ENCODE measurements at regions not wholly inside any gene's neighbourhood (a gene's known extent, or its start where the extent isn't known, plus 50 kb on each side); places are given as distances from the start of the nearest gene placed in this dataset.

DNA sequence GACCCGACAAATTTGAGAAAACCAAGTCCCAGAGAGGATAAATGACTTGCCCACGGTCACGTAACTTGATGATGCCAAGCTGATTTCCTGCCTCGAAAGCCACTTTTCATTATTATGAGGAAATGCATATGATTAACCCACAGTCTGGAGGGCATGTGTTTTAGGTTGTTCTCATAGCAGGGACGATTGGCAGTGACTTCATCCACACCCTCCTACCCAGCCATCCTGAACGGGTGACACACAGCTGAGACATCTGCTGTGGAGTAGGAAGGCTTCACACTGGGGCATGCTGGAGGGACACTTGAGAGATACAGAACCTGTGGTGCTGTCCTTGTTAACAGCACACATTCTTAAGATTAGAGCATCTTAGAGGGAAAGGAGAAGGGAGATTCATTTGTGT is 65.4 kb upstream of the WDFY2 start:
- peak in 1 of 2 experiments; percentile 57 for DNase-seq

DNA sequence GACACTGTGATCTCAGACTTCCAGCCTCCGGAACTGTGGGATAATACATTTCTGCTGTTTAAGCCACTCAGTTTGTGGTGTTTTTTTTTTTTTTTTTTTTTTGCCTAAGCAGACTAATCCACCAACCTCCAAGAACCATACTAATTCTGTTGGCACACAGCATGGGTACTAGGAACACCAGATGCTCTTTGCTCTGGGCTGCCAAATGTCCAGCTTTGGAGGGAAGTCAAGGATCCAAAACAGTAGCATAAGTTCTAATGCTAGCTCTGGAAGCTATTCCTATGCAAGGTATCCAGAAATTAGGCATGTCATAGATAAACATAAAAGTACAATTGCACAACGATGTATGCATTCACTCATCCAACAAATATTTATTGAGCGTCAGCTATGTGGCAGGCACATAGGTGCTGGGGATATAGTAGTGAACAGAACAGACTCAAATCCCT is 64.5 kb upstream of the WDFY2 start:
- DNase-seq = no peak

DNA sequence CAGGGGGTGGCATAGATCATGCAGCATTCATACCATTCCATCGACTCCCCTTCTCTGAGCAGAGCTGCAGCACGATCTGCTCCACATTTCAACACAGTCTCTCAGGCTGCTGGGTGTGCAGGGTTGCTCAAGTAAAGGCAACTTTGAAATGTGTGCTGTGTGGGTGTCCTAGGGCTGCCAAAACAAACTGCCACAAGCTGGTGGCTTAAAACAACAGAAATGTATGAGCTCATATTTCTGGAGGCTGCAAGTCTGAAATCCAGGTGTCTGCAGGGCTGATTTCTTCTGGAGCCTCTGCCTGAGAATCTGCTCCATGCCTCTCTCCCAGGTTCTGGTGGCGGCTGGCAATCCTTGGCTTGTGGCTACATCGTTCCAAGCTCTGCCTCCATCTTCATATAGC is 63.7 kb upstream of the WDFY2 start:
- DNase-seq = no peak

DNA sequence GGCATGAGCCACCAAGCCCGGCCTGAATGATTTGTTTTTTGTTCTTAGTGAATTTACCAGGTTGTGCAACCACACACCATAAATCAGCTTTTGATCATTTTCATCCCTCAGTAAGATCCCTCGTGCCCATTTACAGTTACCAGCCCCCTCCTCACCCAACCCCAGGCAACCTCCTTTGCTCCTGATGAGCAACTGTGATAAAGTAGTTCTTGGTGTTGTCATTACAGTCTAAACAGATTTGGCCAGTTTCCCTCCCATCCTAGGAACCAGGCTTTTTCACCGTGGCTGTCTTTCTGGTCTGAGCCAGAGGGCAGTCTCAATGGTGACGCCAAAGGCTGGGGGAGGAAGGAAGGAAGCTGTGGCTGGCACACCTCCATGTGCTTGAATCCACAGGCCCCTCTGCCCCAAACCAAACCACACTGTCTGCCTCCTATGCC is 61.2 kb upstream of the WDFY2 start:
- DNase-seq = peak in 1 of 2 experiments; percentile 44

DNA sequence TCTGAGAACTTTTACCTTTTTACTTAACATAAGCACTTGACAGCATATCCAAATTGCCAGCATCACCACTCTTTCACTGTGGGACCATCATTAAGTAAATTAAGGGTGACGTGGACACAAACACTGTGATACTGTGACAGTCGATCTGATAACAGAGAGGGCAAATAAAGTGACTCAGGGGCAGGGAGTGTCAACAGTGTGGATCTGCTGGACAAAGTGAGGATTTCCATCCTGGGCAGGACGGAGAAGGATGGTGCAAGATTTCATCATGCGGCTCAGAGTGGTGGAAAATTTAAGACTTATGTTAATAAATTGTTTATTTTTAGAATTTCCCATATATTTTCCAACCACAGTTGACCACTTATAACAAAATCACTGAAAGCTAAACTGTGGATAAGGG is 60.0 kb upstream of the WDFY2 start:
- DNase-seq = no peak

DNA sequence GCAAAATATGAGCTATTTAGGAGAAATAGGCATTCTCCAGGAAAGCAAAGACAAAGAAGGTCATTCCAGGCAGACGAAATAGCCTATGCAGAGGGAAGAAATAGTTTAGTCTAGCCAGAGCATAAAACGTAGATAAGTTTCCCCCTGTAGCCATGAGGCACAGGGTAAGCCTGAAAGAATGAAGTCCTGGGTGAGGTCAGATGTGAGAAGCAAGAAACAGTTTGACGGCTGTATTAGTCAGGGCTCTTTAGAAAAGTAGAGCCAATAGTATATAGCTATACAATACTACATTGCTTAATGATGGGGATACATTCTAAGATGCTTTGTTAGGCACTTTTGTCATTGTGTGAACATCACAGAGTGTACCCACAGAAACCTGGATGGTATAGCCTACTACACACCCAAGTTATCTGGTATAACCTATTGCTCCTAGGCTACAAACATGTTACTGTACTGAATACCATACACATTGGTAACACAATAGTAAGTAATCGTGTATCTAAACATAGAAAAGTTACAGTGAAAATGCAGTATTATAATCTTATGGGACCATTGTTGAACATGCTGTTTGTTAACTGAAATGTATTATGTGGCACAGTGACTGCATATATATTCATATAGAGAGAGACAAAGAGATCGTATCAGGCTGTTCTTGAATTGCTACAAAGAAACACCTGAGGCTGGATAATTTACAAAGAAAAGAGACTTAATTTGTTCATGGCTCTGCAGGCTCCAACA is 59.3 kb upstream of the WDFY2 start:
- no peak for DNase-seq

DNA sequence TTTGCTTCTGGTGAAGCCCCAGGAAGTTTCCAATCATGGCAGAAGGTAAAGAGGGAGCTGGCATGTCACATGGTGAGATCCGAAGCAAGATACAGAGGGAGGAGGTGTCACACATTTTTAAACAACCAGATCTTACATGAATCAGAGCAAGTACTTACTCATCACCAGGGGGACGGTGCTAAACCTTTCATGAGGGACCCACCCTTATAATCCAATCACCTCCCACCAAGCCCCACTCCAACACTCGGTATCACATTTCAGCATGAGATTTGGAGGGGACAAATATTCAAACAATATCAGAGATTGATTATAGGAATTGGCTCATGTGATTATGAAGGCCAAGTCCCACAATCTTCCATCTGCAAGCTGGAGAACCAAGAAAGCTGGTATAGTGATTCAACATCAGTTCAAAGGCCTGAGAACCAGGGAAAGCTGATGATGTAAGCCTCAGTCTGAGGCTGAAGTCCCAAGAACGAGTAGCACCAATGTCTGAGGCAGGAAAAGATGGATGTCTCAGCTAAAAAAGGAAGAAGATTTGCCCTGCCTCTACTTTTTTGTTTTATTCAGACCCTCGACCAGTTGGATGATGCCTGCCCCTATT is 58.6 kb upstream of the WDFY2 start:
- DNase-seq = no peak

DNA sequence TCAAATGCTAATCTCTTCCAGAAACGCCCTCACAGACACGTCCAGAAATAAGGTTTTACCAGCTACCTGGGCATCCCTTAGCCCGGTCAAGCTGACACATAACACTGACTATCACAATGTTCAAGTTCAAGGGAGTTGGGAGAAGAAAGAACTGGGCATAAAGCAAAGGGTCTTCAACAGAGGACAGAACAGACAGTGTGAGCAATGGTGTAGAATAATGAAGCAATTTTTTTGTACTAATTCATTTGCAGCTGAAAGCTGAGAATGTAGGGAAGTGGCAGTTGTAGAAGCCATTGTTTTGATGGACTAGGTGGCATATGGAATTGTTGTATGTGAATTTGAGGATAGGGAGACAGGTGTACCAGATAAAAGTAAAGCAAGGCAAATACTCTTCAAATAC is 58.1 kb upstream of the WDFY2 start:
- no peak for DNase-seq

DNA sequence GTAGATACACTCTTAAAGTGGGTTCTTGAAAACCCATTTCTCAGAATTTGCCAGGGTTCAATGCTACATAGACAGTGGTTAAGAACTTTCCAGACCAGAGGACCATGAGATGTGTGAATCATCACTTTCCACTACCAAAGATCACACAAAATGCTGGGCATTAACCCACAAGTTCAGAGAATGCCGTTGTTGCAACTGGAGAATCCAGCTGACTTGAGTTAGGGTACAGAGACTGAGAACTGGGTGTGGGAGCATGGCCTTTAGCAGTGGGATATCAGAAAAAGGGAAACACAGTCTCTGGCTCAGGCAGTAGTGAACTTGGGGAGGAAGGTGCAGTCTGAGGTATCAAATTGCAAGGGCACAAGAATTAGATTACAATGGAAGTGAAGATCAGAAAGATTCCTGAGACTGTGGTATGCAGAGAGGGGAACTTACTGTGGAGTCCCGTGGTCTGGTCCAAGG is 51.5 kb upstream of the WDFY2 start:
- no peak for DNase-seq

DNA sequence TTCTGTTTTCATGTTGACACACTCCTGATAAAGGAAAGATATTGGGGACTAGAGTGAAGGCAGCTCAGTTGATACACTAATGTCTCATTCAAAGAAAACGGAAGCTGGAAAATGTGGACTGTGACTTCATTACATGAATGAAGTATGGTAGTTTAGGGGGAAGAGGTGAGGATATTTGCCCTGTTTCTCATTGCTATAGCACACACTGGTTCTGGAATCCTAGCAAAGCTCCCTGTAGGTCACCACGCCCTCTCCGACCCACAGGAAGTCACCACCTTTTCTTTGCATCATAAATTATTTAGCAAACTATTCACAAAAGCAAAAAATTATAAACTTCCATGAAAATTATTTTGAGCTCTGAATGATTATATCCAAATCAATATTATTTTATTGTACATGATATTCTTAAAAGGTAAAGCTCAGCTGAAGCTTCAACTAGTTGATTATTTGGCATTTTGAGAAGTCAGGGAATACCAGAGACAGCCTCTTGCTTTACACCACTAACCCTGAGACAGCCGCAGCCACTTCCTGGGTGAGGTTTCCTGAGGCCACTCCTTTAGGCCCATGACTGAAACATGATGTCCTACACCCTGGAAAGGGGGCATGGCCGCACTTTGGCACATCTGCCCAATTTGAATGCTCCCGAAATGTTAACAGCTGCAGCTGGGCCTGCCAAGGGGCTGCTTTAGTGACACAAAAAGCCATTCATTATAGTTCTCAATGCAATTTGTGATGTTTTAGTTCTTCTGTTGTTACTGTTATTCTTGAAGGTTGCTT is 50.0 kb upstream of the WDFY2 start:
- peak in 1 of 2 experiments; percentile 43 for DNase-seq

Data from activated T-cell treated with anti-CD3 and anti-CD28 coated beads, Interleukin-2, amount 50 U/mL, for 48 hours (primary cell).